Fibroblast of the aortic adventitia (primary cell): ENCODE measurements at regions not wholly inside any gene's neighbourhood (a gene's known extent, or its start where the extent isn't known, plus 50 kb on each side); places are given as distances from the start of the nearest gene placed in this dataset.

Experiments
- DNase-seq: peaks from one replicate; pipeline ENCODE4 v3.0.0-alpha.2; 2010; ENCODE audit warnings: low read depth
- H3K4me3 ChIP-seq: 2 replicates; pipeline ENCODE4 v1.5.1; 2011; ENCODE audit warnings: low read depth, mild to moderate bottlenecking, control low read depth, low read length, moderate library complexity
- TF ChIP-seq, protein P1 (sequence below): IDR thresholded peaks from 2 replicates; pipeline ENCODE4 v1.5.1; 2011; ENCODE audit warnings: mild to moderate bottlenecking, low read length, control low read depth, inconsistent platforms; ENCODE audit not compliant: insufficient read depth

DNA sequence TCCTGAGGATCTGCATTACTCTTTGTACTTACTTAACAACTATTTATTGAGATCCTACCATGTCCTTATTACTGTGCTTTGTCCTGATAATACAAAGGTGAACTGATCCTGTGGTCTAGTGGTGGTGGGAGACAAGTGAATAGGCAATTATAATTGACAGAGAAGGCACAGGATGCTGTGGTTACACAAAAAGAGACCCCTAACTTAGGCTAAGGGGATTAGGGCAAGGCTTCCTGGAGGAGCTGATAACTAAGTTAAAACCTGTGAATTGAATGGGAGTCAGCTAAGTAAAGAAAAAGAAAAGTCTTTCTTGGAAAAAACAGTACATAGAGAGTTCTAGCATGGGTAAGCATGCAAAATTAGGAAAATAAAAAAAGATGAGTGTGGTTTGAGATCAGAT is 164.4 kb downstream of the LARP7 start:
- TF ChIP-seq, protein P1, sequence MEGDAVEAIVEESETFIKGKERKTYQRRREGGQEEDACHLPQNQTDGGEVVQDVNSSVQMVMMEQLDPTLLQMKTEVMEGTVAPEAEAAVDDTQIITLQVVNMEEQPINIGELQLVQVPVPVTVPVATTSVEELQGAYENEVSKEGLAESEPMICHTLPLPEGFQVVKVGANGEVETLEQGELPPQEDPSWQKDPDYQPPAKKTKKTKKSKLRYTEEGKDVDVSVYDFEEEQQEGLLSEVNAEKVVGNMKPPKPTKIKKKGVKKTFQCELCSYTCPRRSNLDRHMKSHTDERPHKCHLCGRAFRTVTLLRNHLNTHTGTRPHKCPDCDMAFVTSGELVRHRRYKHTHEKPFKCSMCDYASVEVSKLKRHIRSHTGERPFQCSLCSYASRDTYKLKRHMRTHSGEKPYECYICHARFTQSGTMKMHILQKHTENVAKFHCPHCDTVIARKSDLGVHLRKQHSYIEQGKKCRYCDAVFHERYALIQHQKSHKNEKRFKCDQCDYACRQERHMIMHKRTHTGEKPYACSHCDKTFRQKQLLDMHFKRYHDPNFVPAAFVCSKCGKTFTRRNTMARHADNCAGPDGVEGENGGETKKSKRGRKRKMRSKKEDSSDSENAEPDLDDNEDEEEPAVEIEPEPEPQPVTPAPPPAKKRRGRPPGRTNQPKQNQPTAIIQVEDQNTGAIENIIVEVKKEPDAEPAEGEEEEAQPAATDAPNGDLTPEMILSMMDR, result no peak
- DNase-seq, result no peak
- no peak overlapping the region for H3K4me3 ChIP-seq

DNA sequence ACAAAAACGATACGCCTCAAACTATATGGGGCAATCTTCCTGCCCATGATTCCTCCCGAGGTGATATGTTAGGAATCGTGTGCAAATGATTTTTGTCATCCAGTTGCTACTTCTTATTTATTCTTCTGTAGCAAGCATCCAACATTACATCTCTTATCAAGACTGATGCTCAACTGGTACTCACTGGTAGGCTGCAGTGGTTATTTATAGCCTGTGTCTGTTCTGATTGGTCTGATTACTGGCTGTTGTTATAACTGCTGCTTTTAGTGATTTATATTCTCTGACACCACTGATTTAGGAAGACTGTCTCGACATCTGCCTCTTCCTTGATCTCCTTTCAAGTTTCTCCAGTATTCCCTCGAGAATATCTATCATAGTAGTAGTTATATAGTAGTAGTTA is 165.8 kb downstream of the LARP7 start:
- no peak overlapping the region for H3K4me3 ChIP-seq
- TF ChIP-seq, protein P1, result no peak
- DNase-seq, result no peak

DNA sequence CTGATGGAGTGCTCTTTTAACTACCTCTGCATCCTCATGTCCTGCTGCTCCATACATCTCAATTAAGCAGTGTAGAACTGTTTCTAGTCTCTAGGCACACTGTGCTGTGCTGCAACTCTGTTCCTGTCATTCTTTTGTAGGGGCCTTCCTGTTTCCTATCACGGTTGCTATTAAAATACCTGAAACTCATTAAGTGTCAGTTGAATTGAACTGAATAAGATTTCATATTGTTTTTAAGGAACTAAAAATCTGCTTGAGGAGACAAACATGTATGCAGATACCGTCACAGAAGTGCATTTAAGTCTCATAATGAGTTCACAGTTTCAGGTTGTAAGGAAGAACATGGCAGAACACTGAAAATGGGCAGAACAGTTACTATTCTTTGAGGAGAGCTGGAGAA is 170.1 kb downstream of the LARP7 start:
- TF ChIP-seq, protein P1, result no peak
- H3K4me3 ChIP-seq, result no peak overlapping the region
- no peak for DNase-seq

DNA sequence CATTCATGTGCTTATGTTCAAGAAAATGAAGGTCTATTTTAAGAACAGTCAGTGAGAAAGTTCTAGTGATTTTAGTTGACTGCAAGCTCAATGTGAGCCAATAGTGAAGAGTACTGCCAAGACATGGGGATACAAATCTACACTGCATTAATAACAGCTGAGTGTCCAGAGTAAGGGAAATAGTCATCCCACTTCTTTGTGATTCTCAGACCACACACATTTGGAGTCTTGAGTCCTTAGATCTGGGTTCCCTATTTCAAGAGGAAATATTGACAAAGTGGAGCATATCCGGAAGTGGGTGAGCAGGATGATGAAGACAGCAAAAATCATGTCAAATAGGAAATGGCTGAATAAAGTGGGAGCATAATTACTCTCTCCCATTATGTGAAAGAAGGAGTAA is 171.1 kb downstream of the LARP7 start:
- H3K4me3 ChIP-seq, result no peak overlapping the region
- TF ChIP-seq, protein P1, result no peak
- no peak for DNase-seq

DNA sequence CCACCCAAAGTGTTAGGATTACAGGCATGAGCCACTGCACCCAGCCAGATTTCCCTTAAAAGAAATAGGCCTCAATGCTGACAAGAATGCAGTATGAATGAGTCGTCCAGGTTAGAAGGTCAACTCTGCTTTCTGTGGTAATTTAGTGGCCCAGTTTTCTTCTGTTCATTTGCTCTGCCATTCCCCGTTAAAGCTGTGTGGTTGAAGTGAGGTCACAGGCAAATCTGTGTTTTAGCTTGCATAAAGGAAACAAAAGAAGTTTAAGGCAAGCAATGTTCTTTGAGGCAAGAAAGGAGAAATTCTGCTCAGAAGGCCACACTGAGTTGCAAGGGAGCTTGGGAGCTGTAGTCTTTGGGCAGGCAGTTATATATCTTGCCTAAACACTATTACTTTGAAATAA is 176.8 kb downstream of the LARP7 start:
- peak; percentile 39 for DNase-seq
- no peak overlapping the region for H3K4me3 ChIP-seq
- TF ChIP-seq, protein P1, result no peak

DNA sequence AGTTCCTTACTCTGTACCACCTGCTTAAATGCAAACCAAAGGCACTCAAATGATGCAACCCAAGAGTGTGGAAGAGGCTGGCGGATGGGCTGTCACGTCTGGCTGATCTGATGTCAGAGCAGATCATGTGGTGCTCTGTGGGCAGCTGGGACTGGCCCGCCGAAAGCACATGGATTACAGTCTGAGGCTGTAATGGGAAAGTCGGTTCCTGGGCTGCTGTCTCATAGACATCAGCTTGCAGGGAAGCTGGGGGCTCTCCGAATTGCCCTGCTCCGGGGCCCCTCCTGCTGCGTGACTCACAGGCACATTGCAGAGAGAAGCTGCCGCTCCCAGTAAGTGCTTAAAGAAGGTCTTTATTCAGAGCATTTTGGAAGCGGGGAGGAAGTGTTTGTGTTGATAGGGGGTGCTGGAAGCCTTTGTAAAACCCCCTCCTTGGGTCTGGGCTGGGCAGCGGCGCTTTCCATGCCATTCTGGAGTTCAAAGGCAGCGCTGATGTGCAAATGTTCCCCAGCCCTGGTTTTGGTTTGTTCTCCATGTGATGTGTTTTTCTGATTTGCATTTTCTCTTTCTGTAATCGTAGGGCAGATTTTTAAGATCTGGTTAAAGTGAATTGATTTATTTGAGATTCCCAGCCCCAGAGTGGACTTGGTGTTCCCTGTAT is 181.1 kb downstream of the LARP7 start:
- TF ChIP-seq, protein P1, result no peak
- peak overlapping the region; percentile 71 for H3K4me3 ChIP-seq
- DNase-seq, result peak; percentile 85

DNA sequence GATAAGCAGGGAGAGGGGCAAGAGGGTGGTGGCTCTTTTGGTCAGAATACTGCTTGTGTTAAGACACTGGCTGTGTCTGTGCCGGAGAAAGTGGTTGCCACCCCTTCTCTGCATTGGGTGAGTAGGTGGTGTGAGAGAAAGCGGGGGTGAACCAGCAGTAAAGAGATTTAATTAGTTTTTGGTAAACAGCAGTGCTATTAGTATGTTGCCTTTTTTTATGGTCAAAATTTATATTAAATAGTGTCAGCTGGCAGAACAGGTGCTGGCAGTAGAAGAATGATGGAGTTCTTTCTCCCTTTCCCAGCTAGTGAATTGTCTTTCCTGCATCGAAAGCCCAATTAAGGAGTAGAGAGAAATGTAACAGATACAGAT is 181.6 kb downstream of the LARP7 start:
- peak overlapping the region; percentile 71 for H3K4me3 ChIP-seq
- TF ChIP-seq, protein P1, result no peak
- DNase-seq, result no peak
